ENCODE measurements at regions not wholly inside any gene's neighbourhood (a gene's known extent, or its start where the extent isn't known, plus 50 kb on each side); places are given as distances from the start of the nearest gene placed in this dataset.

GRCh38 chr1:220323717-220324116 is 51.5 kb upstream of the RAB3GAP2 start:
- TF ChIP-seq GATA3 (IDR thresholded peaks at IDR 0.05; ENCODE audit: low read depth, low read length): no peak
- no peak for TF ChIP-seq GATA2 (IDR thresholded peaks at IDR 0.05; ENCODE audit: low read depth, low read length)

GRCh38 chr1:220322570-220322969 is 50.3 kb upstream of the RAB3GAP2 start:
- TF ChIP-seq GATA2 (IDR thresholded peaks at IDR 0.05; ENCODE audit: low read depth, low read length): no peak
- TF ChIP-seq GATA3 (IDR thresholded peaks at IDR 0.05; ENCODE audit: low read depth, low read length): no peak

Measured in SH-SY5Y (cell line).